ENCODE measurements at regions not wholly inside any gene's neighbourhood (a gene's known extent, or its start where the extent isn't known, plus 50 kb on each side); places are given as distances from the start of the nearest gene placed in this dataset.

DNA sequence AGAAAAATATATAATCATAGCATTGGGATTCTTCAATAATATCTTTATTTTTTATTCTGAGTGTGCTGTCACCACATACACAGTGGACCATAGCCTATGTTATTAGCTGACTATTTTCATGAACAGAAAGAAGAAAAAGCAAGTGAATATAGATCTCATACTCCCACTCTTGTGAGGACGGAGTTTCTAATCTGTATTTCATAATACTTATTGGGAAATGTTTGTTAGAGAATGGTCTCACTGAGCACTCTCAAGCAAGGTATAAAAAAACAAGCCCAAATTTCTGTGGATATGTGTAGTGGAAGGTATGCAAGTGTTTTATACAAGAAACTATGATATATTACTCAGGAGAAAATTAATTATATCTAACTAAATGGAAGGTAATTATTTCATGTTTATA is 1218.1 kb downstream of the SLITRK1 start:
- Histone ChIP-seq H3K4me3 (no peak overlapping the region), H3K27me3 (no peaks in the 10 kb centered on the region), H3K27ac (no peak overlapping the region), H3K9me3 (no peaks in the 10 kb centered on the region), H3K36me3 (no peaks in the 10 kb centered on the region), H3K4me1 (no peaks in the 10 kb centered on the region)
- WGBS, 2 donors = 77 to 79% methylated on average over 1 of the region's 1 CpG
- DNase-seq = no peak
- TF ChIP-seq, protein P1, sequence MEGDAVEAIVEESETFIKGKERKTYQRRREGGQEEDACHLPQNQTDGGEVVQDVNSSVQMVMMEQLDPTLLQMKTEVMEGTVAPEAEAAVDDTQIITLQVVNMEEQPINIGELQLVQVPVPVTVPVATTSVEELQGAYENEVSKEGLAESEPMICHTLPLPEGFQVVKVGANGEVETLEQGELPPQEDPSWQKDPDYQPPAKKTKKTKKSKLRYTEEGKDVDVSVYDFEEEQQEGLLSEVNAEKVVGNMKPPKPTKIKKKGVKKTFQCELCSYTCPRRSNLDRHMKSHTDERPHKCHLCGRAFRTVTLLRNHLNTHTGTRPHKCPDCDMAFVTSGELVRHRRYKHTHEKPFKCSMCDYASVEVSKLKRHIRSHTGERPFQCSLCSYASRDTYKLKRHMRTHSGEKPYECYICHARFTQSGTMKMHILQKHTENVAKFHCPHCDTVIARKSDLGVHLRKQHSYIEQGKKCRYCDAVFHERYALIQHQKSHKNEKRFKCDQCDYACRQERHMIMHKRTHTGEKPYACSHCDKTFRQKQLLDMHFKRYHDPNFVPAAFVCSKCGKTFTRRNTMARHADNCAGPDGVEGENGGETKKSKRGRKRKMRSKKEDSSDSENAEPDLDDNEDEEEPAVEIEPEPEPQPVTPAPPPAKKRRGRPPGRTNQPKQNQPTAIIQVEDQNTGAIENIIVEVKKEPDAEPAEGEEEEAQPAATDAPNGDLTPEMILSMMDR (IDR thresholded peaks at IDR 0.05) = no peak
- TF ChIP-seq POLR2AphosphoS5 (IDR thresholded peaks at IDR 0.05) = no peak
- no peak for TF ChIP-seq EP300 (IDR thresholded peaks at IDR 0.05)
- TF ChIP-seq POLR2A (IDR thresholded peaks at IDR 0.05) = no peak
- intact Hi-C loops (cut with DNase I) = no loop called here

- H3K4me3 ChIP-seq = no peak overlapping the region
- H3K36me3 ChIP-seq = no peaks in the 10 kb centered on the region
- intact Hi-C loops (cut with DNase I) = no loop called here
- no peak for DNase-seq
- no peak overlapping the region for H3K27ac ChIP-seq
- no peaks in the 10 kb centered on the region for H3K9me3 ChIP-seq
- H3K27me3 ChIP-seq = no peaks in the 10 kb centered on the region
- TF ChIP-seq POLR2AphosphoS5 (IDR thresholded peaks at IDR 0.05) = no peak
- no peak for TF ChIP-seq EP300 (IDR thresholded peaks at IDR 0.05)
- TF ChIP-seq, protein P1 (IDR thresholded peaks at IDR 0.05) = no peak
- no peak for TF ChIP-seq POLR2A (IDR thresholded peaks at IDR 0.05)
- H3K4me1 ChIP-seq = no peaks in the 10 kb centered on the region
- 91 to 92% methylated on average over 4 of the region's 4 CpGs for WGBS, 2 donors
Measured at GRCh38 chr13:82661126-82661525, 1221.1 kb downstream of the SLITRK1 start.

- TF ChIP-seq, protein P1 (IDR thresholded peaks at IDR 0.05) = no peak
- TF ChIP-seq EP300 (IDR thresholded peaks at IDR 0.05) (no peak), POLR2AphosphoS5 (IDR thresholded peaks at IDR 0.05) (no peak), POLR2A (IDR thresholded peaks at IDR 0.05) (no peak)
- Histone ChIP-seq H3K36me3 (no peaks in the 10 kb centered on the region), H3K9me3 (no peaks in the 10 kb centered on the region), H3K4me3 (no peak overlapping the region), H3K4me1 (no peaks in the 10 kb centered on the region), H3K27me3 (no peaks in the 10 kb centered on the region), H3K27ac (no peak overlapping the region)
- no peak for DNase-seq
- 13 to 67% methylated on average over 1 of the region's 1 CpG for WGBS, 2 donors
- intact Hi-C loops (cut with DNase I) = no loop called here
Measured at GRCh38 chr13:82658811-82659210, 1223.5 kb downstream of the SLITRK1 start.

DNA sequence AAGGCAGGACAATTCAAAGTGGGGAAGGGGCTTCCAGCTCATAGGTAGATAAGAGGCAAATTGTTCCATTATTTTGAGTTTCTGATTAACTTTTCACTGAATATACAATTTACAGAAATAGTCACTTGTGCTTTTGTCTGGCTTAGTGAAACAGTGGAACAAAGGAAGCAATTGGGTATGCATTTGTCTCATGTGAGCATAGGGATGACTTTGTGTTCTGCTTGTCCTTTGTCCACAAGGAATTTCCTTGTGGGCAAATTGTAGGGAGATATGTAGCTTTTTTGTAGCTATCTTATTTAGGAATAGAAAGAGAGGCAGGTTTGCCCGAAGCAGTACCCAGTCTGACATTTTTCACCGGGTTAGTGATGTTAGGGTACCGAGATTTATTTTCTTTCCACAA is 1224.8 kb downstream of the SLITRK1 start:
- no peak overlapping the region for H3K4me3 ChIP-seq
- 88 to 93% methylated on average over 3 of the region's 3 CpGs for WGBS, 2 donors
- H3K27me3 ChIP-seq = no peaks in the 10 kb centered on the region
- H3K36me3 ChIP-seq = no peaks in the 10 kb centered on the region
- intact Hi-C loops (cut with DNase I) = no loop called here
- no peaks in the 10 kb centered on the region for H3K9me3 ChIP-seq
- H3K27ac ChIP-seq = no peak overlapping the region
- TF ChIP-seq, protein P1 (IDR thresholded peaks at IDR 0.05) = no peak
- no peak for DNase-seq
- H3K4me1 ChIP-seq = no peaks in the 10 kb centered on the region

Data from sigmoid colon (tissue), 6 donors.